IPS-NIHi11 (cell line): ENCODE measurements at regions not wholly inside any gene's neighbourhood (a gene's known extent, or its start where the extent isn't known, plus 50 kb on each side); places are given as distances from the start of the nearest gene placed in this dataset.
"Not testable (repeated sequence)": the region's sequence is repeated elsewhere in the genome, so short reads cannot be mapped to it uniquely, and the experiment has no call there.

Source experiments
- DNase-seq: peaks from one replicate; pipeline ENCODE4 v3.0.0; 2012; ENCODE audit warnings: mixed read lengths, low spot score

GRCh38 chrX:71822314-71822713 lies 59.2 kb downstream of the CXorf49B start:
- not testable (repeated sequence) for DNase-seq

GRCh38 chrX:71823391-71824057 lies 60.4 kb downstream of the CXorf49B start:
- DNase-seq: no peak

GRCh38 chrX:71828086-71828485 lies 64.9 kb downstream of the CXorf49B start:
- DNase-seq: no peak

GRCh38 chrX:71838092-71838491 lies 72.6 kb upstream of the NHSL2 start:
- DNase-seq: not testable (repeated sequence)

GRCh38 chrX:71846429-71846828 lies 64.2 kb upstream of the NHSL2 start:
- DNase-seq: no peak

GRCh38 chrX:71852182-71852581 lies 58.5 kb upstream of the NHSL2 start:
- DNase-seq: no peak

- peak; percentile 21 for DNase-seq
These were observed 51.0 kb upstream of the NHSL2 start for GRCh38 chrX:71859637-71860036.
